ENCODE measurements at regions not wholly inside any gene's neighbourhood (a gene's known extent, or its start where the extent isn't known, plus 50 kb on each side); places are given as distances from the start of the nearest gene placed in this dataset.

- TF ChIP-seq CTCF (IDR thresholded peaks at IDR 0.05; ENCODE audit: borderline replicate concordance, extremely low read depth, low read length, poor library complexity, severe bottlenecking) (peak; percentile 26), EZH2 (IDR thresholded peaks at IDR 0.05; ENCODE audit: borderline replicate concordance, low read depth, low read length, severe bottlenecking) (no peak)
Measured at GRCh38 chr19:13579388-13580060, 73.2 kb upstream of the CACNA1A start.
